K562 (cell line): ENCODE measurements at regions not wholly inside any gene's neighbourhood (a gene's known extent, or its start where the extent isn't known, plus 50 kb on each side); places are given as distances from the start of the nearest gene placed in this dataset.

Source experiments
- E2F1 ChIP-seq: sonication (generic); formaldehyde crosslinking; IDR thresholded peaks from 2 replicates; pipeline ENCODE4 v1.8.1; 2023; ENCODE audit warnings: mild to moderate bottlenecking, missing genetic modification reagents, moderate library complexity
- E2F3 ChIP-seq: fragments of 250-450 bp; sonication (Bioruptor Pico); IDR thresholded peaks from 2 replicates; pipeline ENCODE4 v1.4.0; 2020; ENCODE audit warnings: mild to moderate bottlenecking
- ELF4 ChIP-seq: fragments of 450-650 bp; formaldehyde crosslinking; IDR thresholded peaks from 2 replicates; pipeline ENCODE4 v1.4.0; 2022; ENCODE audit warnings: missing genetic modification characterization
- MYC ChIP-seq, 2 experiments: fragments of 250-450 bp in 1 of 2; sonication (Bioruptor Pico) in 1 of 2; IDR thresholded peaks; 2 replicates each; pipeline versions ENCODE4 v1.5.1 to v1.6.1; 2012 to 2021; ENCODE audit warnings: low read depth in 2 of 2, borderline replicate concordance in 1 of 2, improper control_type of control experiment in 1 of 2, low read length in 1 of 2, mild to moderate bottlenecking in 1 of 2, moderate library complexity in 1 of 2
- NBN ChIP-seq: fragments of 450-650 bp; IDR thresholded peaks from 2 replicates; pipeline ENCODE4 v1.6.1; 2016; ENCODE audit warnings: low read depth, mild to moderate bottlenecking
- POLR2AphosphoS2 ChIP-seq: IDR thresholded peaks from 2 replicates; pipeline ENCODE4 v1.6.1; 2012; ENCODE audit warnings: low read length, improper control_type of control experiment
- ZNF785 ChIP-seq: fragments of 250-450 bp; sonication (Bioruptor Pico); IDR thresholded peaks from 2 replicates; pipeline ENCODE4 v1.4.0; 2020; ENCODE audit warnings: mild to moderate bottlenecking

GRCh38 chr16:85399583-85400284 is 213.4 kb upstream of the GSE1 start:
- TF ChIP-seq ELF4 (CRISPR knock-in tag) (no peak), MYC (IDR thresholded peaks at IDR 0.05; ENCODE audit: low read depth, low read length) (no peak), MYC (CRISPR knock-in tag; IDR thresholded peaks at IDR 0.05; ENCODE audit: borderline replicate concordance, low read depth) (no peak), POLR2AphosphoS2 (no peak), ZNF785 (CRISPR knock-in tag) (no peak), NBN (no peak), E2F3 (CRISPR knock-in tag) (no peak), E2F1 (CRISPR knock-in tag) (no peak)
